Heart left ventricle (tissue), 16 donors: ENCODE measurements at regions not wholly inside any gene's neighbourhood (a gene's known extent, or its start where the extent isn't known, plus 50 kb on each side); places are given as distances from the start of the nearest gene placed in this dataset.
"Not testable (repeated sequence)": the region's sequence is repeated elsewhere in the genome, so short reads cannot be mapped to it uniquely, and the experiment has no call there.

Experiments used
- ATAC-seq, 4 donors: fragments of 200-7000 bp; cut with Tn5 transposase; one replicate each; pipeline ENCODE4 v1.9.1; 2020 to 2022; ENCODE audit warnings: moderate library complexity in 4 of 4, mild to moderate bottlenecking in 3 of 4, moderate number of reproducible peaks in 1 of 4
- DNase-seq, 5 donors: peaks; one replicate each; pipeline ENCODE4 v3.0.0-alpha.2; 2020
- H3K27ac ChIP-seq, 12 donors: fragments of 200-600 bp; sonication (generic) in 4 of 12; one replicate each; pipeline versions ENCODE4 v1.5.0 to v1.8.0; 2016 to 2022; ENCODE audit warnings: mild to moderate bottlenecking in 2 of 12
- H3K27me3 ChIP-seq, 9 donors: fragments of 200-600 bp; sonication (generic) in 2 of 9; one replicate each; pipeline versions ENCODE4 v1.5.1 to v1.8.0; 2016 to 2022; ENCODE audit warnings: mild to moderate bottlenecking in 3 of 9
- H3K36me3 ChIP-seq, 9 donors: fragments of 200-600 bp; sonication (generic) in 2 of 9; one replicate each; pipeline versions ENCODE4 v1.5.0 to v1.8.0; 2018 to 2022; ENCODE audit warnings: mild to moderate bottlenecking in 2 of 9
- H3K4me1 ChIP-seq, 12 donors: fragments of 200-600 bp; sonication (generic) in 4 of 12; one replicate each; pipeline versions ENCODE4 v1.5.0 to v1.8.0; 2016 to 2022; ENCODE audit warnings: mild to moderate bottlenecking in 3 of 12
- H3K4me3 ChIP-seq, 12 donors: fragments of 200-600 bp; sonication (generic) in 4 of 12; one replicate each; pipeline versions ENCODE4 v1.5.0 to v1.8.0; 2017 to 2022; ENCODE audit warnings: mild to moderate bottlenecking in 9 of 12, moderate library complexity in 4 of 12
- H3K9me3 ChIP-seq, 12 donors: fragments of 200-600 bp; sonication (generic) in 4 of 12; one replicate each; pipeline versions ENCODE4 v1.5.0 to v1.8.0; 2016 to 2022; ENCODE audit warnings: mild to moderate bottlenecking in 1 of 12
- POLR2A ChIP-seq, 2 donors: fragments of 450-650 bp; IDR thresholded peaks; one replicate each; pipeline ENCODE4 v1.6.1; 2017; ENCODE audit warnings: antibody characterized with exemption in 2 of 2, mild to moderate bottlenecking in 2 of 2, moderate library complexity in 2 of 2
- WGBS, 4 donors: extraction: QIAGEN DNeasy Blood & Tissue Kit in 2 of 4; methylation state at CpG; one replicate each; pipeline versions ENCODE4 v1.1.5 to v1.1.7; 2013 to 2018; 5-methylcytosine and 5-hydroxymethylcytosine counted together
- intact Hi-C, 10 donors: fragments of 100-400 bp; cut with DNase I; formaldehyde crosslinking; loops; one replicate each; pipeline versions ENCODE4 v1.11.1 to v1.14.2; 2022
- TF ChIP-seq, protein P1 (sequence below), 12 donors: fragments of 200-600 bp; sonication (generic) in 4 of 12; IDR thresholded peaks; one replicate each; pipeline versions ENCODE4 v1.5.0 to v1.8.0; 2018 to 2022; ENCODE audit warnings: antibody characterized with exemption in 12 of 12, mild to moderate bottlenecking in 5 of 12
- donor health status: ischemic (EF 13 %, LVEDD 7.1; RV severe dilation, severe dysfunction).
- donor health status: healthy with polysubstance abuse.
- donor health status: DM: no; HTN: yes; CAD: no.
- donor health status: DM: no; HTN: no; CAD: no.
- donor health status: ischemic (EF 25% LVEDD 6.9; RV normal size, moderate dysfunction).
- donor health status: ischemic (EF 25% LVEDD 5.7; RV mildly dilated, moderate dysfunction).
- donor health status: healthy.
- donor health status: DM: yes; HTN: yes; CAD: no.
- donor health status: ischemic (EF 35%, LVEDD 5.7; RV mildly dilated, moderate dysfunction).
- donor health status: nonischemic (EF 11% LVEDD 7.7; RV severe dilation, severe dysfunction).
- donor health status: DM: yes; HTN: yes; CAD: no.
- donor health status: PGD.
- donor health status: ischemic (EF 29% LVEDD 5.4; RV normal size, mild dysfunction).
- donor health status: nonischemic (EF 23%, LVEDD 6.1; RV moderate dilation, normal function).

DNA sequence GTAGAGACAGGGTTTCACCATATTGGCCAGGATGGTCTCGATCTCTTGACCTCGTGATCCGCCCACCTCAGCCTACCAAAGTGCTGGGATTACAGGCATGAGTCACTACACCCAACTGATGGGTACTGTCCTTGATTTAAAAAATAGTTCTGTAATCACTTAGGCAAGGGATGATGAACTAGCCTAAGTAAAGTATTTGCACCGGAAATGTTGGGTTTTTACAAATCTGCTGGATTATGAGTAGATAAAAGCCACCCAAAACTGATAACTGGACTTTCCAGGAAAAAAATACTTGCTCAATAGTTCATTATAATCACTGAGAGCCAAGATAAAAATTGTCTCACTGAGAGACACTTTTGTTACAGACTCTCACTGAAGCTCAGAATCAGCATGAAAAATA, 218.0 kb downstream of the WNT5A start:
- no peak for TF ChIP-seq POLR2A (IDR thresholded peaks at IDR 0.05)
- TF ChIP-seq, protein P1, sequence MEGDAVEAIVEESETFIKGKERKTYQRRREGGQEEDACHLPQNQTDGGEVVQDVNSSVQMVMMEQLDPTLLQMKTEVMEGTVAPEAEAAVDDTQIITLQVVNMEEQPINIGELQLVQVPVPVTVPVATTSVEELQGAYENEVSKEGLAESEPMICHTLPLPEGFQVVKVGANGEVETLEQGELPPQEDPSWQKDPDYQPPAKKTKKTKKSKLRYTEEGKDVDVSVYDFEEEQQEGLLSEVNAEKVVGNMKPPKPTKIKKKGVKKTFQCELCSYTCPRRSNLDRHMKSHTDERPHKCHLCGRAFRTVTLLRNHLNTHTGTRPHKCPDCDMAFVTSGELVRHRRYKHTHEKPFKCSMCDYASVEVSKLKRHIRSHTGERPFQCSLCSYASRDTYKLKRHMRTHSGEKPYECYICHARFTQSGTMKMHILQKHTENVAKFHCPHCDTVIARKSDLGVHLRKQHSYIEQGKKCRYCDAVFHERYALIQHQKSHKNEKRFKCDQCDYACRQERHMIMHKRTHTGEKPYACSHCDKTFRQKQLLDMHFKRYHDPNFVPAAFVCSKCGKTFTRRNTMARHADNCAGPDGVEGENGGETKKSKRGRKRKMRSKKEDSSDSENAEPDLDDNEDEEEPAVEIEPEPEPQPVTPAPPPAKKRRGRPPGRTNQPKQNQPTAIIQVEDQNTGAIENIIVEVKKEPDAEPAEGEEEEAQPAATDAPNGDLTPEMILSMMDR (IDR thresholded peaks at IDR 0.05) = no peak
- intact Hi-C loops = no loop called here
- peaks cover 0 to 4% (median 0%) of the 10 kb centered on the region in 12 donors for H3K4me1 ChIP-seq
- peaks cover 0 to 12% (median 0%) of the 10 kb centered on the region in 9 donors for H3K27me3 ChIP-seq
- WGBS, 4 donors = 76 to 88% (median 79%) methylated on average over 4 of the region's 4 CpGs
- H3K36me3 ChIP-seq = no peaks in the 10 kb centered on the region
- no peaks in the 10 kb centered on the region for H3K9me3 ChIP-seq
- no peak for DNase-seq
- no peak for ATAC-seq
- H3K4me3 ChIP-seq = no peak overlapping the region
- no peak overlapping the region for H3K27ac ChIP-seq

DNA sequence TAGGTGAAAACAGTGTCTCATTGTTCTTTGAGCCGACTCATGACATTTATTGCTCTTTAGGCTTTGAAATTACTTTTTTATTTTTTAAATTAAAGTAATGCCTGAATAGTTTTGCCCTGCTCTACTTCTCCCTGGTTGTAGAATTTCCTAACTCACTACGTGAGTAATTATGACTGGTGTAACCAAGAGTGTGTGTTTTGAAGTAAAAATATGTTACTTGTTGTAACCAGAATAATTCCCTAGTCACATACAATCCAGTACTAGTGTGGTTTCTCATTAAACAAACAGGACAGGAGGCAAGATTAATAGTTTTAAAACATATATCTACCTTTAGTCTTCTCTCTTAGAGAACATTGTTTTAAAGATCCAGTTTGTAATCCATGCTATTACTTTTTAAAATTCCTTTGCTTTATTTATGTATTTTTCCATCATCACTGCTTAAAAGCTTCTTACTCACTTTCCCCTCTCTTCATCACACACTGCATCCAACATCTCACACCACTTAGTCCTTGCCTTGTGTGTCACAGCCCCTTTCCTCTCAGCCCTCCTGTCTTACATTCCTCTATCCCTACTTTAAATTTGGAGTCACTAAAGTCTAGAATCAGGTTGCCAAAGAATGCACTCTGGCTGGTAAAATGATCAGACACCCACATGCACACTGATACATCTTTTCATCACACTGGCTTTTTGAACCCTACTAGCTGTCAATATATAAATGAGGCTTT, 219.7 kb downstream of the WNT5A start:
- no peaks in the 10 kb centered on the region for H3K36me3 ChIP-seq
- DNase-seq = no peak
- no peak overlapping the region for H3K27ac ChIP-seq
- no peak overlapping the region for H3K4me3 ChIP-seq
- no peak for ATAC-seq
- H3K9me3 ChIP-seq = no peaks in the 10 kb centered on the region
- peaks cover 0 to 1% (median 0%) of the 10 kb centered on the region in 12 donors for H3K4me1 ChIP-seq
- WGBS, 4 donors = 79 to 84% (median 82%) methylated on average over 2 of the region's 2 CpGs
- TF ChIP-seq POLR2A (IDR thresholded peaks at IDR 0.05) = no peak
- TF ChIP-seq, protein P1 (IDR thresholded peaks at IDR 0.05) = no peak
- peaks cover 0 to 12% (median 0%) of the 10 kb centered on the region in 9 donors for H3K27me3 ChIP-seq
- intact Hi-C loops = no loop called here

DNA sequence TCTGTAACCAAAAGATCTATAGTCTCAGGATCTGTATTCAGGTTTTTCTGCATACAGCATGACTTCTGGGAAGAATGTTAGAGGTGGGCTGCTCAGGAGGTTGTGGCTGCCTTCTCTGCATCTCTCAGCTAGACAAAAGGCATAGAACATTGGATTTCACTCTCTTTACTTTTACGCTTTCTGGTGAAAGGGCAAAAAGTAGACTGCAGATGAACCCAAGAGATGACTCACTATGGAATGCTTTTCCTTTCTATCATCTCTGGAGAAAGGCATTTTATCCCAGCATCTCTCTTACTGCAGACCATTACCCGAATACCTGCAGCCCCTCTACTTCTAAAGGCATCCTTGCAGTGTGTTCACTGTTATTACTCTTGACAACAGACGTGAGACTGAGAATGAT, 222.2 kb downstream of the WNT5A start:
- 52 to 67% (median 63%) methylated on average over 3 of the region's 3 CpGs for whole genome bisulfite sequencing, 4 donors
- TF ChIP-seq, protein P1 (IDR thresholded peaks at IDR 0.05) = no peak
- no peak for TF ChIP-seq POLR2A (IDR thresholded peaks at IDR 0.05)
- Histone ChIP-seq H3K4me3 (no peak overlapping the region), H3K27me3 (peaks cover 0 to 11% (median 0%) of the 10 kb centered on the region in 9 donors), H3K27ac (no peak overlapping the region), H3K36me3 (no peaks in the 10 kb centered on the region), H3K4me1 (no peaks in the 10 kb centered on the region), H3K9me3 (no peaks in the 10 kb centered on the region)
- ATAC-seq (no peak), DNase-seq (no peak)
- intact Hi-C loops = no loop called here

DNA sequence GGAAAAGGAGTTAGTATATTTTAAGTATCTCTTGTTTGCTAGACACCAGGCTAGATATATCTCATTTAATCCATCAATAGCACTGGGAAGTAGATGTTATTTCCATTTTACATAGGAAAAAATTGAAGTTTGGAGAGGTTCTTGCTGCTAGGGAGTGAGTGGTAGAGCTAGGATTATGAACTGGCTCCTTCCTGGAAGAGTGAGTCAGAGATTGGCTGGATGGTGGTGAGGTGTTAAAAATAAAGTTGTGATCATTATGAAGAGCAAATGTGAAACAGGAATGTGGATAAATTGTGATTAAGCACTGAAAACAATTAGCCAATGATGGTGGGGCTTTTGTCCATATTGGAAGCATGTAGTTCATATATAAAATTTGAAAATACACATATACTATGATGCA, 234.2 kb downstream of the WNT5A start:
- H3K27ac ChIP-seq = no peak overlapping the region
- no peak for DNase-seq
- intact Hi-C loops = no loop called here
- peaks cover 0 to 10% (median 0%) of the 10 kb centered on the region in 12 donors for H3K9me3 ChIP-seq
- ATAC-seq = no peak
- H3K36me3 ChIP-seq = no peaks in the 10 kb centered on the region
- no peaks in the 10 kb centered on the region for H3K27me3 ChIP-seq
- TF ChIP-seq, protein P1 (IDR thresholded peaks at IDR 0.05) = no peak
- no peak for TF ChIP-seq POLR2A (IDR thresholded peaks at IDR 0.05)
- no peak overlapping the region for H3K4me3 ChIP-seq
- no peaks in the 10 kb centered on the region for H3K4me1 ChIP-seq

DNA sequence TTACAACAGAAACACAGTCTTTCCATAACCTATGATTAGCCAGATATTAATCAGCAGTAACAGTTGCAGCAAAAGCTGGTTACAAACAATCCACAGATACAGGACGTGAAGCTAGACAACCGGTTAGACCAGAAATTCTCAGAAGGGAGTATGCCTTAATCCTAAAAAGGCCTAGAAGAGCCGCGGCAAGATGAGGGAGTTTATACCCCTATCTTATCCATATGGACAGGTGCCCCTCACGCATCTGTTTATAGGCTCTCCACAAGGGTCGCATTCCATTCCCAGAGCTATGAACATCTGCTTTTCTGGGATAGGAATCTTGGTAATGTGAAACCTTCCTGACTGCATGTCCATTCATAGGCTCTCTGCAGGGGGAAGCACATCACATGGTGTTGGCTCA, 237.9 kb downstream of the WNT5A start:
- H3K9me3 ChIP-seq, ATAC-seq, H3K27ac ChIP-seq, H3K4me3 ChIP-seq, H3K36me3 ChIP-seq, DNase-seq, H3K27me3 ChIP-seq, intact Hi-C loops, H3K4me1 ChIP-seq: not testable (repeated sequence)
- WGBS, 4 donors = 87 to 92% (median 89%) methylated on average over 6 of the region's 6 CpGs
